GM23338 (cell line): ENCODE measurements at regions not wholly inside any gene's neighbourhood (a gene's known extent, or its start where the extent isn't known, plus 50 kb on each side); places are given as distances from the start of the nearest gene placed in this dataset.

Experiments
- CREB1 ChIP-seq: fragments of 250-450 bp; sonication (Bioruptor Pico); IDR thresholded peaks from 2 replicates; pipeline ENCODE4 v1.5.0; 2020; ENCODE audit warnings: low read depth, mild to moderate bottlenecking, moderate library complexity
- EZH2 ChIP-seq: fragments of 200-600 bp; sonication (generic); IDR thresholded peaks from one replicate; pipeline ENCODE4 v1.8.0; 2017; ENCODE audit warnings: antibody characterized with exemption, mild to moderate bottlenecking, low read depth; ENCODE audit not compliant: unreplicated experiment
- NANOG ChIP-seq: IDR thresholded peaks from 2 replicates; pipeline ENCODE4 v1.6.1; 2016; ENCODE audit warnings: antibody characterized with exemption, borderline replicate concordance
- STAT1 ChIP-seq: IDR thresholded peaks from one replicate; pipeline ENCODE4 v1.6.1; 2016; ENCODE audit warnings: antibody characterized with exemption; ENCODE audit not compliant: unreplicated experiment
- ZNF114 ChIP-seq: fragments of 250-450 bp; sonication (Bioruptor Pico); IDR thresholded peaks from 2 replicates; pipeline ENCODE4 v1.5.0; 2020; ENCODE audit warnings: mild to moderate bottlenecking, moderate library complexity
- TF ChIP-seq, protein P1 (sequence below): fragments of 250-450 bp; sonication (Bioruptor Pico); IDR thresholded peaks from 2 replicates; pipeline ENCODE4 v1.5.0; 2020; ENCODE audit warnings: mild to moderate bottlenecking, moderate library complexity
- TF ChIP-seq, protein P2 (sequence below), 2 experiments: fragments of 200-600 bp in 1 of 2; sonication (generic) in 1 of 2; conservative IDR thresholded peaks; 2 replicates each; pipeline versions ENCODE4 v1.5.1 to v1.6.1; 2016 to 2017; ENCODE audit warnings: antibody characterized with exemption in 2 of 2, low read depth in 2 of 2, mild to moderate bottlenecking in 2 of 2, moderate library complexity in 1 of 2
- TF ChIP-seq, protein P3 (sequence below): IDR thresholded peaks from 2 replicates; pipeline ENCODE4 v1.6.1; 2016; ENCODE audit warnings: antibody characterized with exemption
- TF ChIP-seq, protein P4 (sequence below): IDR thresholded peaks from one replicate; pipeline ENCODE4 v1.6.1; 2018; ENCODE audit warnings: antibody characterized with exemption; ENCODE audit not compliant: unreplicated experiment

DNA sequence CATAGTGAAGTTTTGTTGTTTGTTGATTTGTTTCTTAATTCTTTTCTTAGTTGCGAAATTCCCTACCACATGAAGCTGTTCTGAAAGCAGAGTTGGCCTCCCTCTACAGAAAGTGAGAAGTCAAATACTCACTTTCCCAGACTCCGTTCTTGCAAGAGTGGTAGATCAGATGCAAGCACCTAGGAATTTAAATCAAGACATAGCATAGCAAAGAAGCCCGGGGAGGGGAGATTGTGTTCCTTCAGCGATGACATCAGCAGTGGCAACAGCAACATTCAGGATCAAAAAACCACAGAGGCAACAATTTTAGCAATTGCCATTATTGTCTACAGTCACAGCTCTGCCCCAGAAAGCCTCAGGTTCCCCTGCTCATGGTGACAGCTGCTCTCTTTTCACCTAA is 580.0 kb downstream of the RNF144A start (continued):
- TF ChIP-seq, protein P1, sequence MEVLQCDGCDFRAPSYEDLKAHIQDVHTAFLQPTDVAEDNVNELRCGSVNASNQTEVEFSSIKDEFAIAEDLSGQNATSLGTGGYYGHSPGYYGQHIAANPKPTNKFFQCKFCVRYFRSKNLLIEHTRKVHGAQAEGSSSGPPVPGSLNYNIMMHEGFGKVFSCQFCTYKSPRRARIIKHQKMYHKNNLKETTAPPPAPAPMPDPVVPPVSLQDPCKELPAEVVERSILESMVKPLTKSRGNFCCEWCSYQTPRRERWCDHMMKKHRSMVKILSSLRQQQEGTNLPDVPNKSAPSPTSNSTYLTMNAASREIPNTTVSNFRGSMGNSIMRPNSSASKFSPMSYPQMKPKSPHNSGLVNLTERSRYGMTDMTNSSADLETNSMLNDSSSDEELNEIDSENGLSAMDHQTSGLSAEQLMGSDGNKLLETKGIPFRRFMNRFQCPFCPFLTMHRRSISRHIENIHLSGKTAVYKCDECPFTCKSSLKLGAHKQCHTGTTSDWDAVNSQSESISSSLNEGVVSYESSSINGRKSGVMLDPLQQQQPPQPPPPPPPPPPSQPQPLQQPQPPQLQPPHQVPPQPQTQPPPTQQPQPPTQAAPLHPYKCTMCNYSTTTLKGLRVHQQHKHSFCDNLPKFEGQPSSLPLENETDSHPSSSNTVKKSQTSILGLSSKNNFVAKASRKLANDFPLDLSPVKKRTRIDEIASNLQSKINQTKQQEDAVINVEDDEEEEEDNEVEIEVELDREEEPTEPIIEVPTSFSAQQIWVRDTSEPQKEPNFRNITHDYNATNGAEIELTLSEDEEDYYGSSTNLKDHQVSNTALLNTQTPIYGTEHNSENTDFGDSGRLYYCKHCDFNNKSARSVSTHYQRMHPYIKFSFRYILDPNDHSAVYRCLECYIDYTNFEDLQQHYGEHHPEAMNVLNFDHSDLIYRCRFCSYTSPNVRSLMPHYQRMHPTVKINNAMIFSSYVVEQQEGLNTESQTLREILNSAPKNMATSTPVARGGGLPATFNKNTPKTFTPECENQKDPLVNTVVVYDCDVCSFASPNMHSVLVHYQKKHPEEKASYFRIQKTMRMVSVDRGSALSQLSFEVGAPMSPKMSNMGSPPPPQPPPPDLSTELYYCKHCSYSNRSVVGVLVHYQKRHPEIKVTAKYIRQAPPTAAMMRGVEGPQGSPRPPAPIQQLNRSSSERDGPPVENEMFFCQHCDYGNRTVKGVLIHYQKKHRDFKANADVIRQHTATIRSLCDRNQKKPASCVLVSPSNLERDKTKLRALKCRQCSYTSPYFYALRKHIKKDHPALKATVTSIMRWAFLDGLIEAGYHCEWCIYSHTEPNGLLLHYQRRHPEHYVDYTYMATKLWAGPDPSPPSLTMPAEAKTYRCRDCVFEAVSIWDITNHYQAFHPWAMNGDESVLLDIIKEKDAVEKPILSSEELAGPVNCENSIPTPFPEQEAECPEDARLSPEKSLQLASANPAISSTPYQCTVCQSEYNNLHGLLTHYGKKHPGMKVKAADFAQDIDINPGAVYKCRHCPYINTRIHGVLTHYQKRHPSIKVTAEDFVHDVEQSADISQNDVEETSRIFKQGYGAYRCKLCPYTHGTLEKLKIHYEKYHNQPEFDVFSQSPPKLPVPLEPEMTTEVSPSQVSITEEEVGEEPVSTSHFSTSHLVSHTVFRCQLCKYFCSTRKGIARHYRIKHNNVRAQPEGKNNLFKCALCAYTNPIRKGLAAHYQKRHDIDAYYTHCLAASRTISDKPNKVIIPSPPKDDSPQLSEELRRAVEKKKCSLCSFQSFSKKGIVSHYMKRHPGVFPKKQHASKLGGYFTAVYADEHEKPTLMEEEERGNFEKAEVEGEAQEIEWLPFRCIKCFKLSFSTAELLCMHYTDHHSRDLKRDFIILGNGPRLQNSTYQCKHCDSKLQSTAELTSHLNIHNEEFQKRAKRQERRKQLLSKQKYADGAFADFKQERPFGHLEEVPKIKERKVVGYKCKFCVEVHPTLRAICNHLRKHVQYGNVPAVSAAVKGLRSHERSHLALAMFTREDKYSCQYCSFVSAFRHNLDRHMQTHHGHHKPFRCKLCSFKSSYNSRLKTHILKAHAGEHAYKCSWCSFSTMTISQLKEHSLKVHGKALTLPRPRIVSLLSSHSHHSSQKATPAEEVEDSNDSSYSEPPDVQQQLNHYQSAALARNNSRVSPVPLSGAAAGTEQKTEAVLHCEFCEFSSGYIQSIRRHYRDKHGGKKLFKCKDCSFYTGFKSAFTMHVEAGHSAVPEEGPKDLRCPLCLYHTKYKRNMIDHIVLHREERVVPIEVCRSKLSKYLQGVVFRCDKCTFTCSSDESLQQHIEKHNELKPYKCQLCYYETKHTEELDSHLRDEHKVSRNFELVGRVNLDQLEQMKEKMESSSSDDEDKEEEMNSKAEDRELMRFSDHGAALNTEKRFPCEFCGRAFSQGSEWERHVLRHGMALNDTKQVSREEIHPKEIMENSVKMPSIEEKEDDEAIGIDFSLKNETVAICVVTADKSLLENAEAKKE (CRISPR knock-in tag) = no peak
- no peak for TF ChIP-seq ZNF114 (CRISPR knock-in tag)
- no peak for TF ChIP-seq STAT1
- TF ChIP-seq EZH2 = no peak
- TF ChIP-seq, protein P2, sequence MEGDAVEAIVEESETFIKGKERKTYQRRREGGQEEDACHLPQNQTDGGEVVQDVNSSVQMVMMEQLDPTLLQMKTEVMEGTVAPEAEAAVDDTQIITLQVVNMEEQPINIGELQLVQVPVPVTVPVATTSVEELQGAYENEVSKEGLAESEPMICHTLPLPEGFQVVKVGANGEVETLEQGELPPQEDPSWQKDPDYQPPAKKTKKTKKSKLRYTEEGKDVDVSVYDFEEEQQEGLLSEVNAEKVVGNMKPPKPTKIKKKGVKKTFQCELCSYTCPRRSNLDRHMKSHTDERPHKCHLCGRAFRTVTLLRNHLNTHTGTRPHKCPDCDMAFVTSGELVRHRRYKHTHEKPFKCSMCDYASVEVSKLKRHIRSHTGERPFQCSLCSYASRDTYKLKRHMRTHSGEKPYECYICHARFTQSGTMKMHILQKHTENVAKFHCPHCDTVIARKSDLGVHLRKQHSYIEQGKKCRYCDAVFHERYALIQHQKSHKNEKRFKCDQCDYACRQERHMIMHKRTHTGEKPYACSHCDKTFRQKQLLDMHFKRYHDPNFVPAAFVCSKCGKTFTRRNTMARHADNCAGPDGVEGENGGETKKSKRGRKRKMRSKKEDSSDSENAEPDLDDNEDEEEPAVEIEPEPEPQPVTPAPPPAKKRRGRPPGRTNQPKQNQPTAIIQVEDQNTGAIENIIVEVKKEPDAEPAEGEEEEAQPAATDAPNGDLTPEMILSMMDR (conservative IDR thresholded peaks at IDR 0.05; ENCODE audit: low read depth in 2 of 2) = no peak
- TF ChIP-seq, protein P3, sequence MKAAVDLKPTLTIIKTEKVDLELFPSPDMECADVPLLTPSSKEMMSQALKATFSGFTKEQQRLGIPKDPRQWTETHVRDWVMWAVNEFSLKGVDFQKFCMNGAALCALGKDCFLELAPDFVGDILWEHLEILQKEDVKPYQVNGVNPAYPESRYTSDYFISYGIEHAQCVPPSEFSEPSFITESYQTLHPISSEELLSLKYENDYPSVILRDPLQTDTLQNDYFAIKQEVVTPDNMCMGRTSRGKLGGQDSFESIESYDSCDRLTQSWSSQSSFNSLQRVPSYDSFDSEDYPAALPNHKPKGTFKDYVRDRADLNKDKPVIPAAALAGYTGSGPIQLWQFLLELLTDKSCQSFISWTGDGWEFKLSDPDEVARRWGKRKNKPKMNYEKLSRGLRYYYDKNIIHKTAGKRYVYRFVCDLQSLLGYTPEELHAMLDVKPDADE = no peak
- TF ChIP-seq, protein P4, sequence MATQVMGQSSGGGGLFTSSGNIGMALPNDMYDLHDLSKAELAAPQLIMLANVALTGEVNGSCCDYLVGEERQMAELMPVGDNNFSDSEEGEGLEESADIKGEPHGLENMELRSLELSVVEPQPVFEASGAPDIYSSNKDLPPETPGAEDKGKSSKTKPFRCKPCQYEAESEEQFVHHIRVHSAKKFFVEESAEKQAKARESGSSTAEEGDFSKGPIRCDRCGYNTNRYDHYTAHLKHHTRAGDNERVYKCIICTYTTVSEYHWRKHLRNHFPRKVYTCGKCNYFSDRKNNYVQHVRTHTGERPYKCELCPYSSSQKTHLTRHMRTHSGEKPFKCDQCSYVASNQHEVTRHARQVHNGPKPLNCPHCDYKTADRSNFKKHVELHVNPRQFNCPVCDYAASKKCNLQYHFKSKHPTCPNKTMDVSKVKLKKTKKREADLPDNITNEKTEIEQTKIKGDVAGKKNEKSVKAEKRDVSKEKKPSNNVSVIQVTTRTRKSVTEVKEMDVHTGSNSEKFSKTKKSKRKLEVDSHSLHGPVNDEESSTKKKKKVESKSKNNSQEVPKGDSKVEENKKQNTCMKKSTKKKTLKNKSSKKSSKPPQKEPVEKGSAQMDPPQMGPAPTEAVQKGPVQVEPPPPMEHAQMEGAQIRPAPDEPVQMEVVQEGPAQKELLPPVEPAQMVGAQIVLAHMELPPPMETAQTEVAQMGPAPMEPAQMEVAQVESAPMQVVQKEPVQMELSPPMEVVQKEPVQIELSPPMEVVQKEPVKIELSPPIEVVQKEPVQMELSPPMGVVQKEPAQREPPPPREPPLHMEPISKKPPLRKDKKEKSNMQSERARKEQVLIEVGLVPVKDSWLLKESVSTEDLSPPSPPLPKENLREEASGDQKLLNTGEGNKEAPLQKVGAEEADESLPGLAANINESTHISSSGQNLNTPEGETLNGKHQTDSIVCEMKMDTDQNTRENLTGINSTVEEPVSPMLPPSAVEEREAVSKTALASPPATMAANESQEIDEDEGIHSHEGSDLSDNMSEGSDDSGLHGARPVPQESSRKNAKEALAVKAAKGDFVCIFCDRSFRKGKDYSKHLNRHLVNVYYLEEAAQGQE = no peak
- no peak for TF ChIP-seq CREB1 (CRISPR knock-in tag)
- no peak for TF ChIP-seq NANOG
